ENCODE measurements at regions not wholly inside any gene's neighbourhood (a gene's known extent, or its start where the extent isn't known, plus 50 kb on each side); places are given as distances from the start of the nearest gene placed in this dataset.

- no peak for TF ChIP-seq CTCF (IDR thresholded peaks at IDR 0.05)
- TF ChIP-seq POLR2AphosphoS5 (IDR thresholded peaks at IDR 0.05; ENCODE audit: low read depth, low read length) = no peak
- no peak for TF ChIP-seq TCF7L2 (IDR thresholded peaks at IDR 0.05; ENCODE audit: low read depth, low read length)
- no peak for TF ChIP-seq REST (IDR thresholded peaks at IDR 0.05; ENCODE audit: insufficient read depth in 1 of 2, low read depth in 2 of 2, low read length in 1 of 2)
Observed at GRCh38 chr3:146953511-146953981, 348.4 kb upstream of the PLSCR5 start.
